HG03354 (cell line): ENCODE measurements at regions not wholly inside any gene's neighbourhood (a gene's known extent, or its start where the extent isn't known, plus 50 kb on each side); places are given as distances from the start of the nearest gene placed in this dataset.

Experiments used
- ATAC-seq: cut with Tn5 transposase; IDR thresholded peaks from one replicate; pipeline ENCODE4 v1.9.1; 2021; ENCODE audit warnings: mild to moderate bottlenecking; ENCODE audit not compliant: unreplicated experiment, poor library complexity, severe bottlenecking

DNA sequence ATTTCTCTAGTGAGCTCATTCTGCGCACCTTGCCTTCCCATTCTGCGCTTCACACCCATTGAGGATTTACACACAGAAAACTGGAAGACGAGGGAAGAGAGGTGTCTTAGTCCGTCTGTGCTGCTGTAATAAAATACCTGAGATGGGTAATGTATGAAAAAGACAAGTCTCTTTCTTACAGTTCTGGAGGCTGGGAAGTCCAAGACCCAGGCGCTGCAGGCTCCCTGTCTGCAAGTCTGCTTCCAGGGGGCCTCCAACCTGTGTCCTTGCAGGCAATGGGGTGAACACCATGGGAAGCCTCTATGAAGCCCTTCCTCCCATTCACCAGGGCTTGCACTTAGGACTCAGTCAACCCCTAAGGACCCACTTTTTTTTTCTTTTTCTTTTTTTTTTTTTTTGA, 245.0 kb downstream of the AUH start:
- ATAC-seq, result no peak

DNA sequence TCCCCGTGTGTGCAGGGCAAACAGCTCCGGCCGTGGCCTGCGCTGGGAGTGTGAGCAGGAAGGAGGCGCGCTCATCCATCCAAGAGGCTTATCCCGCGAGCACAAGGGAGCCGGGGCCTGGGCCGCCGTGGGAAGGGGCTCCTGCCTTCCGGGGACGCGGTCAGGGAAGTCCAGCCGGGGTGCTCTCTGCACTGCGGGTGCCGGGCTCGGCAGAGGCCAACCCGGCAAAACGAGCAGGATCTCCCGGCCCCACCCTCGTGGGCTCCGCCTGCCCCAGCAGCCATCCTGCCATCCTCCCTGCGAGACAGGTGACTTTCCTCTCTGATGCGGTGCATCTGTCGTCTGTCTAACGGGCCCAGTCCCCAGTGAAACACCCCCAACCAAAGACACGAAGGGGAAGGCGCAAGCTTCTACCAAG, 244.2 kb downstream of the AUH start:
- no peak for ATAC-seq

DNA sequence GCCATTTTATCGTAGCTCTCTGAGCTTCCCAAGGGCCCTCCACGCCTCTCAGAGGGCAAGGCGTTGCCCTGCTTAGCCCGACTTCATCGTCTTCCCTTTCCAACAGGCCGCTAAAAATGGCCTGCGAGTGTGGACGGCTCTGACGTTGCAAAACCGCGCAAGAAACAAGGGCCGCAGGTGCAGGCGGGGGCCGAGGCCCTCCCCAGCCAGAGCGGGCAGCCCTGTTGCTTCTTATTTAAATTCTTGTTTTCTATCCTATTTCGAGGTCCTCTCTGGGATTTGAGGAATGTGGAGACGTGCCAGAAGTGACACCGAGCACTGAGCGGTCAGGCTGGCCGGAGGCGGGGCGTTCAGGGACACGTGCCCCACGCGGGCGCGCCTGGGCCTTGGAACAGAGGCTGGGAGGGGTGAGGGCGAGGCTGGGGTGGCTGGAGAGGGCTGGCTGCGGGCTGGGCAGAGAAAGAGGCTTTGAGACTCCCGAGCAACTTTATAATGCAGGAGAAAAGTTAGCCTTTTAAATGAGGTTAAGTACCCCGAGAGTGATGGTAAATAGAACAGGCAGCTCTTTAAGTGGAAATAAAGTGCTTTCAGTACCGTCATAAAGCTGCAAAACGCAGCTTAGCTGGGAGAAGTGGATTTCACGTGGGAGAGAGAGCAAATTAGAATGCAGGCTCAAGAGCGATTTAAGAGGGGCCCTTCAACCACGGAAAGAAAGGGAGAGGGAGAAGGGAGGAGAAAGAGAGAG, 243.6 kb downstream of the AUH start:
- no peak for ATAC-seq

DNA sequence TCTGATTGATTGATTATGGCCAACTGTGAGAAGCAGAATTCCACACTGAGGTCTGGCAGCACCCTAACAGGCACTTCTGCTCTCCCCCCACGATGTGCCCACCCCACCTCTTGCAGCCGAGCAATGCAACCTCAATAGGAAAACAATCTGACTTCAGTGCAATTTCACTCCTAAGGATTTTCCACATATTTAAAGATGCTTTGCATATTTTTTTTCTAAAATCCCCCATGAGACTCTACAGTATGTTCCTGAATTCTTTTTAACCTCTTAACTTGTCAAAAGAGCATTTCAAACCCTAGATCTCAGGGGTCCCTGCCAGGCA, 243.1 kb downstream of the AUH start:
- no peak for ATAC-seq

DNA sequence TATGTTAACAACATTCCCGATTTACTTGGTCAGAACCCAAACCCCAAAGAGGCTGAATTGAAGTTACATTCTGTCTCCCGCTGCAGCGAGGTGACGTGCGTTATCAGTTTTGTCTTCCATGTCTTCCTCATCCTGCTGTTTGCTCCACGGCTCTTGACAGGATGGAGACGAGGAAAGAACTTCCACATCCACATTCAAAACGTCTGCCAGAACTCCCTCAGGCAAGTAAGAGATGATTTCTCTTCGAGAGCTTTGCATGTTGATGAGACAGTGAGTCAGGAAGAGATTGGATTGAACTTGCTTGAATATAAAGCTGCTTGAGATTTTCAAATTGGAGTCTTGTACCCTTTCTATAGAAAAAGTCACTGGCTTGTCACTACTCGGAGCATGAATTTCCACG, 242.6 kb downstream of the AUH start:
- ATAC-seq, result no peak

DNA sequence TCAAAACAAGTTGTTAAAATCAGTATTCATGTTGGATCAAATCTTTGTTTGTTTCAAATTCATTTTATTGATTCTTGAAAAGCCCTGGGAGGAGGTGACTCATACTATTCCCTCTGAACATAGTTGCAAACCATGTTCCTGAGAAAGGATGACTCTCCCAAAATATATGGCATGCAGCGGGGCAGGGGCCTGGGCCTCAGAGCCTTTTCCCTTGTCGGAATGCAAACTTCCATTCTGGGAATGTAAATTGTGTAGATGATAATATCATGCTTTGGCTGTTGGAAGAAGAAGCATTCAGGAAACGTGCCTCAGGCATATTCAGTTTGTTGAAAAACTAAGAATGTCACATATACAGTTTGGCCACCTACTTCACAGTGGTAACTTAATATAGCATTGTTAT, 242.0 kb downstream of the AUH start:
- no peak for ATAC-seq

DNA sequence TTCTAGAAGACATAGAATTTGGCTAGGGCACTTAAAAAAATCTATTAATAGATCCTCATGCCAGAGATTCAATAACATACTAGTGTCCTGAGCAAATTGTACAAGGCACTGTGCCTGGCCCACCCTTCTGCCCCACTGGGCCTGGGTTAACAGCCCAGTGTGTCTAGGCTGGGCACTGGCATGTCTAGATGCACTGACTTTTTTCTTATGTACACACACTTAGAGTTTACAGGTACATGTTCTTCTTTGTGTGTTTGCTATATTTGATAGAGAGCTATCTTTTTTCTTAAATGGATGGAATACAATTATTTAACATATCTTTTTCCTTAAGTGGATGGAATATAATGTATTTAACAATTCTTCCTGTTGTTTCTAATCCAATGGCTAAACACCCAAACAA, 241.5 kb downstream of the AUH start:
- no peak for ATAC-seq

DNA sequence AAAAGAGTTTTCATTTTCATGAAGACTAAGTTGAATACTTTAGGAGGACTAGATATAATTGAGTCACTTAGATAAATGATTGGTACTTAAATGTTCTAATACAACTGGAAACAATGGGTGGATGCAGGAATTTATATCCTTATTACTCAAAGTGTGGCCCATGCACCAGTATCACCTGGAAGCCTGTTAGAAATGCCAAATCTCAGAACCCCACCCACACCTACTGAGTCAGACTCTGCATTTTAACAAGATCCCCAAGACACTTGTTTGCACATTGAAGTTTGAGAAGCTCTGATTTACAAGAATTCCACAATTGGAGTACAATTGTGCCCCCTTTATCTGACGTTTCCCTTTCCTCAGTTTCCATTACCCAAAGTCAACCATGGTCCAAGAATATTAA, 239.0 kb downstream of the AUH start:
- ATAC-seq, result no peak

DNA sequence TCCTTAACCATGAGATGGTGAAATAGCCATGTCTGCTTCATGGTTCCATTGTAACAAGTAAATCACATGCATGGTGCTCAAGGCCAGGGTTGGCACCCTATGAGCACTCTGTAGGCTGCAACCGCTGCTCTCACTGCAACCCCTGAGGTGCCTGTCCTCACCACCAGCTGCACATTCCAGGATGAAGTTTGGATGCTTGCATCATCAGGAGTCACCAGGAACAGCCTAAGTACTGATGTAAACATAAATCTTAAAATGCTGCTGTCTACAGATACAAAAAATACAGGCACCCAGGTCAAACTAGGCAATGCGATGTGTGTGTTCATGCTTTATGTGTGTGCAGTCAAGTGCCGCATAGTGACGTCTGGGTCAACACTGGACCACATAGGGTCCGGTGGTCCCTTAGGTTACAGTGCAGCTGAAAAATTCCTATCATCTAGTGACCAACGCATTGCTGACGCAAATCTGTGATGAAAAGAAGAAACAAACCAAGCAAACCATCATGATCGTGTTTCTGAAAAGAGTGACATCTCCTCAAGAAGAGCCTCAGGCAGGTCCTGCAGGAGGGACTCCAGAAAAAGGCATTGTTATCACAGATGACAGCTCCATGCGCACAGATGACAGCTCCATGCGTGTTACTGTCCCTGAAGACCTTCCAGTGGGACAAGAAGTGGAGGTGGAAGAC, 234.8 kb downstream of the AUH start:
- no peak for ATAC-seq

DNA sequence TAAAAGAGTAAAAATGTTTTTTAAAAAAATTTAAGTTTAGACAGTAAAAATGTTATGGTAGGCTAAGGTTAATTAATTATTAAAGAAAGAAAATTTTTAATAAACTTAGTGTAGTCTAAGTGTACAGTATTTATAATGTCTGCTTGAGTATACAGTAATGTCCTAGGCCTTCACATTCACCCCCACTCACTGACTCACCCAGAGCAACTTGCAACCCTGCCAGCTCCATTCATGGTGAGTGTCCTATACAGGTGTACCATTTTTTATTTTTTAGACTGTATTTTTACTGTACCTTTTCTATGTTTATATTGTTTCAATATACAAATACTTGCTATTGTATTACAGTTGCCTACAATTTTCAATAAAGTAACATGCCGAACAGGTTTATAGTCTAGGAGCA, 234.1 kb downstream of the AUH start:
- no peak for ATAC-seq

DNA sequence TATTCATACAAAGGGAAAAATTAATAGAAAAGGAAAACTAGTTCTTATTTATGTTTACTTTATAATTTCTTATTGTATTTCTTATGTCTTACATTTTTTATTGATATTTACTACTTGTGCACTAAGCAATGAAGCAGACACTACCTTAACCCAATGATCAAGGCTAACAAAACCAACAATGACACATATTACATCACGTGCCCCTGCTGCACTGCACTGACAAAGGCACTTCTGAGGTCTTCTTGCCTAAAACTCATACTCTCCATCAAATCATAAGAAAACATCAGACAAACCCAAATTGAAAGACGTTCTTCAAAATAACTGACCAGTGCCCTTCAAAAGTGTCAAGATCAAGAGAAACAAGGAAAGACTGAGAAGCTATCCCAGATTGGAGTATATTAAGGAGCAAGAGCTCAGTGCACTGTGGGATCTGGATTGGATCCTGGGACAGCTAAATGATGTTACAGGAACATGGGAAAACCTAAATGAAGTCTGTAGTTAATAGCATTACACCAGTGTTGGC, 230.9 kb downstream of the AUH start:
- no peak for ATAC-seq

DNA sequence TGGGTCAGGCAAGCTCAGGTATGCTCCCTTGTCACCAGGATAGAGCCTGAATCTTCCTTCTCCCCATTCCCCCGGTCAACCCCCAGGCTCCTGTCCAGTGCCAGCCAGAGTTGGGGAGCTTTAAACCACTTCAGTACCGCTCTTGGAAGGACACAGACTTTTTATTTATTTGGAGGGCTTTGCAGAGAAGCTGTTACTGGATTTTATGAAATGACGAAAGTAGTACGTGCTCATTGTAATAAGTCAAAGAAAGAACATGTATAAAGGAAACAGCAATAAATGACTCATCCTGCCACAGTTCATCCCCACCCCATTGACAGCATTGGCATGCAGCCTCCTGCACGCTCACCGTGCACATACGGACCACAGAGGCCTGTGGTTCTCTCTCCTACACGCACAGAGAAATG, 230.3 kb downstream of the AUH start:
- ATAC-seq, result peak; percentile 59

DNA sequence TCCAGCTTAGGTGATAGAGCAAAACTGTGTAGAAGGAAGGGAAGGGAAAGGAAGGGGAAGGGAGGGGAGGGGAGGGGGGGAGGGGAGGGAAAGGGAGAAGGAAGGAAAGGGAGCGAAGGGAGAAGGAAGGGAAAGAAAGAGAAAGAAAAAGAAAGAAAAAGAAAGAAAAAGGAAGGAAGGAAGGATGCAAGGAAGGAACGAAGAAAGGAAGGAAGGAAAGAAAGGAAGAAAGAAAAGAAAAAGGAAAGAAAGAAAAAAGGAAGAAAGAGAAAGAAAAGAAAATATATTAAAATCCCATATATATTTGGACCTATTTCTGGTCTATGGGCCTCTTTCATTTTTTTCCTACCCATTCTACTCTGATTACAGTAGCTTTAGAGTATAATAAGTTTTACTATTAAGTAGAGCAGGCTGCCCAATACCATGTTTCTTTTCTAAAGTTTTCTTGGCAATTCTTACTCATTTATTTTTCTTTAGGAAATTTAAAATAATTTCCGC, 229.1 kb downstream of the AUH start:
- no peak for ATAC-seq

DNA sequence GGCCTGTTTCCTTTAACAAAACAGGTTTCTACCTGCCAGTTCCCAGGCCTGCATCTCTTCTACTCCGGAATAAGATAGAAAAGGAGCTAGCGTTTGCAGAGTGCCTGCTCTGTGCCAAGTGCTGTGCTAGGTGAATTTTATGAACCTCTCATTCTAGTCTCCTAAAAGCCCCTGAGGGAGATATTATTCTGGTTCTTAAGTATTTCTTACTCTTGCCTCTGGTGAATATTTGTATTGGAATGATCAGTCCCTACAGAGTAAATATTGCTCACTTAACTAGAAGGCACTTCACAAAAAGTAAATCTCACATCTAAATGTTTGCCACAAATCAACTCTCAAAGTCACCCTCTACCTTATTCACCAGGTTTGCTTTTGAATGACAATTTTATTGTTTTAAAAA, 227.1 kb downstream of the AUH start:
- ATAC-seq, result no peak

DNA sequence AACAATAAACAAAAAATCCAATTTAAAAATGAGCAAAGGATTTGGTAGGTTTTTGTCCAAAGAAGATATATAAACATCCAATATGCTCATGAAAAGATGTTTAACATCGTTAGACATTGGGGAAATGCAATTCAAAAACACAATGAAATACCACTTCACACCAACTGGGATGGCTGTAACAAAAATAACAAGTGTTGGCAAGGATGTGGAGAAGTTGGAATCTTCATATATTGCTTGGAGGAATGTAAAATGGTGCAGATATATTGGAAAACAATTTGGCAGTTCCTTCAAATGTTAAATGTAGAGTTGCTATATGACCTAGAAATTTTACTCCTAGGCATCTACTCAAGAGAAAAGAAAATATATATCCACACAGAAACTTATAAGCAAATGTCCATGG, 224.3 kb downstream of the AUH start:
- no peak for ATAC-seq

DNA sequence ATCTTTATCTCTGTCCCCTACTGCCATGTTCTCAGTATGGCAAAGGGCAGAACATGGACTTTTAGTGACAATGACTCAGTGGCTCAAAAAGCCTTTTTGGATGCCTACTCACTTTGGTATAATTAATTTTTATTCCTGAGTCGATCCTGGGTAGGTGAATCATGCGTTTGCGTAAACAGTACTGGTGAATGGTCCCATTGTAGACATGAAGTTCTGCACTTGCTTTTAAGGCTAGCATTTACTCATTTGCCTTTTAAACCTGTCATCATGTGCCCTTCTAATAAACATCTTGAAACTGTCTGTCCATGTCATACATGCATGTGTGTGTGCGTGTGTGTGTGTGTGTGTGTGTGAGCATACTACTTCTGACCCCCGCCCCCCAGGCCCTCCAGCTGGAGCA, 223.0 kb downstream of the AUH start:
- ATAC-seq, result no peak

DNA sequence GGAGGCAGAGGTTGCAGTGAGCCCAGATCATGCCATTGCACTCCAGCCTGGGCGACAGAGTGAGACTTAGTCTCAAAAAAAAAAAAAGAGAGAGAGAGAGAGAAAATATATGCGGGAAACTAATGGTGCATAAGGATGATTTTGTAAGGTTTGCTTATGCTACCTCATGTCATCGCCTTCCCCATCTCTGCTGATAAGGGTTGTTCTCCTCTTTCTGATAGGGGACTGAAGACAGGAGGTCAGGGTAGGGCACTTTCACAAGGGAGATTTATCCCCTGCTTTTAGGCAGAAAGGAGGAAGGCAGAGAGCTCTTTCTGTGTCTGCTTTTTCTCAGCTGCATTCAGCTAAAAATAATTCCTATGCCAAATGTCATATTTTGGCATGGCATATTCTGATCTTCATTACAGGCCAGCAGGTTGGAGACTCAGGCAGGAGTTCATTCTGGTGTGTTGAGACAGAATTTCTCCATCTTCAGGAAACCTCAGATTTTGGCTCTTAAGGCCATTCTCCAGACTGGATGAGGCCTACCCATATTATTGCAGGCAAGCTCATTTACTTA, 220.2 kb downstream of the AUH start:
- no peak for ATAC-seq

DNA sequence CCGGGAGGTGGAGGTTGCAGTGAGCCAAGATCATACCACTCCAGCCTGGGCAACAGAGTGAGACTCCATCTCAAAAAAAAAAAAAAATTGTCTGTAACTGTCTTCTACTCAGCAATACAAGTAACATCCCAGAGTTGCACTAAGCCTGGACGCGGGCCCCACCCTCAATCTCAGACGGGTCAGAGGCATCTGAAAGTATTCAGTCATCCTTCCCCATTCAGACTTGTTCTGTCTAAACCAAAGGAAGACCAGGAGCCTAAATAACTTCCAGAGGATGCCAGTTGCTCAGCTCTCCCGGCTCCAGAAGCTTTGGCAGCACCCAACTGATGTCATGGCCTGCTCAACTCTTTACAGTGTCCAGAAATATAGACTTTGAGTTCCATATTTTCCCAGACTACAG, 218.6 kb downstream of the AUH start:
- no peak for ATAC-seq

DNA sequence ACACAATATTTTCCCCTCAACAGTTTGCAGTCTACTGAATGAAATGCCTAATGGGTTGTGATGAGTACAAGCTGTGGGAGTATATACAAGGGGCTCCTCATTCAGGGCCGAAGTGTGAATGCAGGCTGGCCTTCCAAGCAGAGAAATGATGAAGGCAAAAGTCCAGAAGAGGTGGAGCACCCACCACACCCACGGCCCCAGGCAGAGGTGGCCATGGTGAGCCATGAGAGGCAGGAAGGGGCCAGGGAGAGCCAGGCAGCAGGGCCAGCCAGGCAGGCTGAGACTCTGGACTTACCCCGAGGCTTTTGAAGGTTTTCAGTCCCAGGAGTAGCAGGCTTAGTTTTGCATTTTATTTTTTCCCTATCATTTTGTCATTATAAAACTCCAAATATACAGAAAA, 218.1 kb downstream of the AUH start:
- ATAC-seq, result no peak

DNA sequence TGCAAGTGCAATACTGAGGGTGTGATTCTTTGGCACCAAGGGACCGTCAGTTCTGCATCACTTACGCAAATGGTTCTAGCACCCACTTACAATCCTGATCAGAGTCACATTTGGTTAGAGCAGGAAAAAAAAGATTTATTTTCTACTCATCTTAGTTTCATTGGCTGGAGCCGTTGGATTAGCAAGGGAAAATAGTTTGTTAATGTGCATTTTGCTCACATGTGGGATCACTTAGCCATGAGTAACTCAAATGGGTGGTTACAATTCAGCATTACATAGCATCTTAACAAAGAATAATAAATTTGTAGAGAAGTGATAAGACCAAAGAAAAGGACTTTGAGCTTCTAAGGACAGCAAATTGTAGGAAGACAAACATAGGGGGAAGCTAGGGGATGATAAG, 216.9 kb downstream of the AUH start:
- no peak for ATAC-seq

DNA sequence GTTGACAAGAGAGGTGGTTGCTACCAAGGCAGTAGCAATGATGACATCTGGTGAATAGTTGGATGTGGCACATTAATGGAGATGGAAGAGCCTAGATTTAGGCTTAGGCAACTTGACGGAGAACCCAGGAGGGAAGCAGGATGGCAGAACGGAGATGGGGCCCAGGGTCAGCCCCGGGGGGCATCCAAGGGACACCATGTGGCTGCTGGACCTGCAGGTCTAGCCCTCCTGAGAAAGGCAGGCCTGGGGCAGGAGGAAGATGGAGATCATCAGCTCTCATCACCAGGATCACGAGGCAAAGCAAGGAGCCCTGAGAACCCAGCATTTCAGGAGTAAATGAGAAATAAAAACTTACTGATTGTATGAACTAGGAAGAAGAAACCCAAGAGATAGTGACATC, 216.2 kb downstream of the AUH start:
- ATAC-seq, result no peak
